ENCODE measurements at regions not wholly inside any gene's neighbourhood (a gene's known extent, or its start where the extent isn't known, plus 50 kb on each side); places are given as distances from the start of the nearest gene placed in this dataset.

GRCh38 chr4:145396581-145396980 lies 85.1 kb upstream of the SMAD1 start:
- TF ChIP-seq POLR2A (IDR thresholded peaks at IDR 0.05) (no peak), CTCF (IDR thresholded peaks at IDR 0.05) (no peak)
- H3K4me3 ChIP-seq, result no peak overlapping the region
- intact Hi-C loops (cut with DNase I; ENCODE audit: low total_unique reads), result no loop called here

GRCh38 chr4:145390571-145390970 lies 91.1 kb upstream of the SMAD1 start:
- no peak overlapping the region for H3K27ac ChIP-seq
- no peaks in the 10 kb centered on the region for H3K27me3 ChIP-seq
- no peak overlapping the region for H3K4me3 ChIP-seq
- intact Hi-C loops (cut with DNase I; ENCODE audit: low total_unique reads), result no loop called here
- no peaks in the 10 kb centered on the region for H3K36me3 ChIP-seq
- no peaks in the 10 kb centered on the region for H3K9me3 ChIP-seq
- no peaks in the 10 kb centered on the region for H3K4me1 ChIP-seq
- TF ChIP-seq POLR2A (IDR thresholded peaks at IDR 0.05) (no peak), CTCF (IDR thresholded peaks at IDR 0.05) (no peak)
- DNase-seq, result no peak

More at GRCh38 chr4:145396581-145396980, 85.1 kb upstream of the SMAD1 start:
- H3K27me3 ChIP-seq, result no peaks in the 10 kb centered on the region
- H3K4me1 ChIP-seq, result no peaks in the 10 kb centered on the region
- DNase-seq, result no peak
- H3K9me3 ChIP-seq, result no peaks in the 10 kb centered on the region
- H3K36me3 ChIP-seq, result no peaks in the 10 kb centered on the region
- no peak overlapping the region for H3K27ac ChIP-seq

GRCh38 chr4:145389550-145389949 lies 92.1 kb upstream of the SMAD1 start:
- DNase-seq, result no peak

GRCh38 chr4:145388043-145388442 lies 93.6 kb upstream of the SMAD1 start:
- Histone ChIP-seq H3K4me1 (no peaks in the 10 kb centered on the region), H3K27ac (no peak overlapping the region), H3K27me3 (no peaks in the 10 kb centered on the region), H3K36me3 (no peaks in the 10 kb centered on the region), H3K4me3 (no peak overlapping the region), H3K9me3 (no peaks in the 10 kb centered on the region)
- intact Hi-C loops (cut with DNase I; ENCODE audit: low total_unique reads), result no loop called here
- no peak for TF ChIP-seq POLR2A (IDR thresholded peaks at IDR 0.05)
- TF ChIP-seq CTCF (IDR thresholded peaks at IDR 0.05), result no peak
- DNase-seq, result no peak

More at GRCh38 chr4:145389550-145389949, 92.1 kb upstream of the SMAD1 start:
- no peak overlapping the region for H3K4me3 ChIP-seq
- no peaks in the 10 kb centered on the region for H3K36me3 ChIP-seq
- intact Hi-C loops (cut with DNase I; ENCODE audit: low total_unique reads), result no loop called here
- TF ChIP-seq CTCF (IDR thresholded peaks at IDR 0.05), result no peak
- no peak for TF ChIP-seq POLR2A (IDR thresholded peaks at IDR 0.05)
- no peaks in the 10 kb centered on the region for H3K27me3 ChIP-seq
- no peaks in the 10 kb centered on the region for H3K9me3 ChIP-seq
- no peaks in the 10 kb centered on the region for H3K4me1 ChIP-seq
- H3K27ac ChIP-seq, result no peak overlapping the region

- TF ChIP-seq CTCF (IDR thresholded peaks at IDR 0.05) (no peak), POLR2A (IDR thresholded peaks at IDR 0.05) (no peak)
- Histone ChIP-seq H3K4me1 (no peaks in the 10 kb centered on the region), H3K27me3 (no peaks in the 10 kb centered on the region), H3K9me3 (no peaks in the 10 kb centered on the region), H3K36me3 (no peaks in the 10 kb centered on the region), H3K4me3 (no peak overlapping the region), H3K27ac (no peak overlapping the region)
- DNase-seq, result no peak
- intact Hi-C loops (cut with DNase I; ENCODE audit: low total_unique reads), result no loop called here
These were observed 94.6 kb upstream of the SMAD1 start for GRCh38 chr4:145387079-145387478.
